ENCODE measurements at regions not wholly inside any gene's neighbourhood (a gene's known extent, or its start where the extent isn't known, plus 50 kb on each side); places are given as distances from the start of the nearest gene placed in this dataset.

DNA sequence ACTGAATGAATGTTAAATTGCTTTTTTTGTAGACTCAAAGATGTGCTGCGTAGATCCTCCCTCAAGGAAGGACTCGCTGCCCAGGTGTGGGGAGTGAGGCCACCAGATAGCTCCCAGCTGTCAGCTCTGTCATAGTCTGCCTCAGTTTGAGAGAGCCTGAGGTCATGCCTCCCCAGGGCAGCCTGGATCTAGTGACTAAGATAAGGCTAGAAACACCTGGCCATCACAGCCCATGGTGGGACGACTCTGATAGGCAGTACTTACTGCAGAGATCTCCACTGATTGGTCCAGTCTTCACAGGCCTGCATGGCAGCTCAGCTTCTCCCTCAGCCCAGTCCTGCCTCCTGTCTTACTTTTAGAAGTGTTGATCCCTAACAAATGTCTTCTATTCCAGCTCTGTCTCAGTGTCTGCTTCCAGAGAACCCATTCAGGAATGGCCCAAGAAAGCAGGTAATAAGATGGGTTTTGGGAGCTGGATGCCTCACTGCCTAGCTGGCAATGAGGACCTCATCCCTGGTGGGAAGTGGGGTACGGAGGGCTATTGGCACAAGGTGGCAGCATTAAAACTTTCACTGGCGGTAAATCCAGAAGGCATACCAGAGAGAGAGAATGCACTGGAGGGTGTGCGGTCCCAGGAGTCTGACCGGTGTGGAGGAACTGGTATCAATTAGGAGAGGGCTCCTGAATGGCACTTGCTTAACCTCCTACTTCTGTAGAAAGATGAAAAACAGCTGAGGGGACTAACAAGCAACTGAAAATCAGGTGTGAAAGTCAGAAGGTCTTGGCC lies 55.3 kb upstream of the GPR37L1 start (continued):
- TF ChIP-seq ETV6 (IDR thresholded peaks at IDR 0.05; ENCODE audit: borderline replicate concordance in 1 of 2, low read depth in 2 of 2, low read length in 1 of 2) (no peak), ETV6 (CRISPR knock-in tag; IDR thresholded peaks at IDR 0.05; ENCODE audit: borderline replicate concordance) (no peak), SMARCA4 (IDR thresholded peaks at IDR 0.05) (peak; percentile 47; the same call in 1 of the 2 replicates), MECOM (CRISPR knock-in tag; IDR thresholded peaks at IDR 0.05) (peak; percentile 66; the same call in 1 of the 2 replicates), KDM4B (IDR thresholded peaks at IDR 0.05; ENCODE audit: borderline replicate concordance in 2 of 2, low read depth in 1 of 2) (no peak), ZFP1 (CRISPR knock-in tag; IDR thresholded peaks at IDR 0.05) (no peak), ZNF146 (CRISPR knock-in tag; IDR thresholded peaks at IDR 0.05; ENCODE audit: unreplicated experiment) (no peak), MEF2D (tag; conservative IDR thresholded peaks at IDR 0.05; ENCODE audit: low read depth) (no peak), FOSL1 (tag; conservative IDR thresholded peaks at IDR 0.05) (no peak), JUN (IDR thresholded peaks at IDR 0.05; ENCODE audit: borderline replicate concordance, low read depth, low read length) (peak; percentile 63), JUN (CRISPR knock-in tag; IDR thresholded peaks at IDR 0.05; ENCODE audit: borderline replicate concordance) (no peak)
- TF ChIP-seq, protein P1, sequence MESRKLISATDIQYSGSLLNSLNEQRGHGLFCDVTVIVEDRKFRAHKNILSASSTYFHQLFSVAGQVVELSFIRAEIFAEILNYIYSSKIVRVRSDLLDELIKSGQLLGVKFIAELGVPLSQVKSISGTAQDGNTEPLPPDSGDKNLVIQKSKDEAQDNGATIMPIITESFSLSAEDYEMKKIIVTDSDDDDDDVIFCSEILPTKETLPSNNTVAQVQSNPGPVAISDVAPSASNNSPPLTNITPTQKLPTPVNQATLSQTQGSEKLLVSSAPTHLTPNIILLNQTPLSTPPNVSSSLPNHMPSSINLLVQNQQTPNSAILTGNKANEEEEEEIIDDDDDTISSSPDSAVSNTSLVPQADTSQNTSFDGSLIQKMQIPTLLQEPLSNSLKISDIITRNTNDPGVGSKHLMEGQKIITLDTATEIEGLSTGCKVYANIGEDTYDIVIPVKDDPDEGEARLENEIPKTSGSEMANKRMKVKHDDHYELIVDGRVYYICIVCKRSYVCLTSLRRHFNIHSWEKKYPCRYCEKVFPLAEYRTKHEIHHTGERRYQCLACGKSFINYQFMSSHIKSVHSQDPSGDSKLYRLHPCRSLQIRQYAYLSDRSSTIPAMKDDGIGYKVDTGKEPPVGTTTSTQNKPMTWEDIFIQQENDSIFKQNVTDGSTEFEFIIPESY (CRISPR knock-in tag; IDR thresholded peaks at IDR 0.05), result no peak
- TF ChIP-seq, protein P2, sequence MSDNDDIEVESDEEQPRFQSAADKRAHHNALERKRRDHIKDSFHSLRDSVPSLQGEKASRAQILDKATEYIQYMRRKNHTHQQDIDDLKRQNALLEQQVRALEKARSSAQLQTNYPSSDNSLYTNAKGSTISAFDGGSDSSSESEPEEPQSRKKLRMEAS (CRISPR knock-in tag; IDR thresholded peaks at IDR 0.05), result no peak
- TF ChIP-seq, protein P3, sequence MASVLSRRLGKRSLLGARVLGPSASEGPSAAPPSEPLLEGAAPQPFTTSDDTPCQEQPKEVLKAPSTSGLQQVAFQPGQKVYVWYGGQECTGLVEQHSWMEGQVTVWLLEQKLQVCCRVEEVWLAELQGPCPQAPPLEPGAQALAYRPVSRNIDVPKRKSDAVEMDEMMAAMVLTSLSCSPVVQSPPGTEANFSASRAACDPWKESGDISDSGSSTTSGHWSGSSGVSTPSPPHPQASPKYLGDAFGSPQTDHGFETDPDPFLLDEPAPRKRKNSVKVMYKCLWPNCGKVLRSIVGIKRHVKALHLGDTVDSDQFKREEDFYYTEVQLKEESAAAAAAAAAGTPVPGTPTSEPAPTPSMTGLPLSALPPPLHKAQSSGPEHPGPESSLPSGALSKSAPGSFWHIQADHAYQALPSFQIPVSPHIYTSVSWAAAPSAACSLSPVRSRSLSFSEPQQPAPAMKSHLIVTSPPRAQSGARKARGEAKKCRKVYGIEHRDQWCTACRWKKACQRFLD (CRISPR knock-in tag; IDR thresholded peaks at IDR 0.05), result no peak
- TF ChIP-seq, protein P4, sequence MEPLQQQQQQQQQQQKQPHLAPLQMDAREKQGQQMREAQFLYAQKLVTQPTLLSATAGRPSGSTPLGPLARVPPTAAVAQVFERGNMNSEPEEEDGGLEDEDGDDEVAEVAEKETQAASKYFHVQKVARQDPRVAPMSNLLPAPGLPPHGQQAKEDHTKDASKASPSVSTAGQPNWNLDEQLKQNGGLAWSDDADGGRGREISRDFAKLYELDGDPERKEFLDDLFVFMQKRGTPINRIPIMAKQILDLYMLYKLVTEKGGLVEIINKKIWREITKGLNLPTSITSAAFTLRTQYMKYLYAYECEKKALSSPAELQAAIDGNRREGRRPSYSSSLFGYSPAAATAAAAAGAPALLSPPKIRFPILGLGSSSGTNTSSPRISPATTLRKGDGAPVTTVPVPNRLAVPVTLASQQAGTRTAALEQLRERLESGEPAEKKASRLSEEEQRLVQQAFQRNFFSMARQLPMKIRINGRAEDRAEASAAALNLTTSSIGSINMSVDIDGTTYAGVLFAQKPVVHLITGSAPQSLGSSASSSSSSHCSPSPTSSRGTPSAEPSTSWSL (CRISPR knock-in tag; IDR thresholded peaks at IDR 0.05; ENCODE audit: borderline replicate concordance), result no peak
- TF ChIP-seq, protein P5, sequence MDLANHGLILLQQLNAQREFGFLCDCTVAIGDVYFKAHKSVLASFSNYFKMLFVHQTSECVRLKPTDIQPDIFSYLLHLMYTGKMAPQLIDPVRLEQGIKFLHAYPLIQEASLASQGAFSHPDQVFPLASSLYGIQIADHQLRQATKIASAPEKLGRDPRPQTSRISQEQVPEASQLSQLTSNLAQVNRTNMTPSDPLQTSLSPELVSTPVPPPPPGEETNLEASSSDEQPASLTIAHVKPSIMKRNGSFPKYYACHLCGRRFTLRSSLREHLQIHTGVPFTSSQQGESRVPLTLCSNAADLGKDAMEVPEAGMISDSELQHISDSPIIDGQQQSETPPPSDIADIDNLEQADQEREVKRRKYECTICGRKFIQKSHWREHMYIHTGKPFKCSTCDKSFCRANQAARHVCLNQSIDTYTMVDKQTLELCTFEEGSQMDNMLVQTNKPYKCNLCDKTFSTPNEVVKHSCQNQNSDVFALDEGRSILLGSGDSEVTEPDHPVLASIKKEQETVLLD (IDR thresholded peaks at IDR 0.05), result no peak
- TF ChIP-seq, protein P6, sequence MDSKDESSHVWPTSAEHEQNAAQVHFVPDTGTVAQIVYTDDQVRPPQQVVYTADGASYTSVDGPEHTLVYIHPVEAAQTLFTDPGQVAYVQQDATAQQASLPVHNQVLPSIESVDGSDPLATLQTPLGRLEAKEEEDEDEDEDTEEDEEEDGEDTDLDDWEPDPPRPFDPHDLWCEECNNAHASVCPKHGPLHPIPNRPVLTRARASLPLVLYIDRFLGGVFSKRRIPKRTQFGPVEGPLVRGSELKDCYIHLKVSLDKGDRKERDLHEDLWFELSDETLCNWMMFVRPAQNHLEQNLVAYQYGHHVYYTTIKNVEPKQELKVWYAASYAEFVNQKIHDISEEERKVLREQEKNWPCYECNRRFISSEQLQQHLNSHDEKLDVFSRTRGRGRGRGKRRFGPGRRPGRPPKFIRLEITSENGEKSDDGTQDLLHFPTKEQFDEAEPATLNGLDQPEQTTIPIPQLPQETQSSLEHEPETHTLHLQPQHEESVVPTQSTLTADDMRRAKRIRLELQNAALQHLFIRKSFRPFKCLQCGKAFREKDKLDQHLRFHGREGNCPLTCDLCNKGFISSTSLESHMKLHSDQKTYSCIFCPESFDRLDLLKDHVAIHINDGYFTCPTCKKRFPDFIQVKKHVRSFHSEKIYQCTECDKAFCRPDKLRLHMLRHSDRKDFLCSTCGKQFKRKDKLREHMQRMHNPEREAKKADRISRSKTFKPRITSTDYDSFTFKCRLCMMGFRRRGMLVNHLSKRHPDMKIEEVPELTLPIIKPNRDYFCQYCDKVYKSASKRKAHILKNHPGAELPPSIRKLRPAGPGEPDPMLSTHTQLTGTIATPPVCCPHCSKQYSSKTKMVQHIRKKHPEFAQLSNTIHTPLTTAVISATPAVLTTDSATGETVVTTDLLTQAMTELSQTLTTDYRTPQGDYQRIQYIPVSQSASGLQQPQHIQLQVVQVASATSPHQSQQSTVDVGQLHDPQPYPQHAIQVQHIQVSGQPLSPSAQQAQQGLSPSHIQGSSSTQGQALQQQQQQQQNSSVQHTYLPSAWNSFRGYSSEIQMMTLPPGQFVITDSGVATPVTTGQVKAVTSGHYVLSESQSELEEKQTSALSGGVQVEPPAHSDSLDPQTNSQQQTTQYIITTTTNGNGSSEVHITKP (IDR thresholded peaks at IDR 0.05; ENCODE audit: partially characterized antibody), result no peak

Data from K562 (cell line).